ENCODE measurements at regions not wholly inside any gene's neighbourhood (a gene's known extent, or its start where the extent isn't known, plus 50 kb on each side); places are given as distances from the start of the nearest gene placed in this dataset.

GRCh38 chrX:134167591-134168203, 69.3 kb upstream of the CCDC160 start:
- H3K4me3 ChIP-seq (ENCODE audit: low read length): no peak overlapping the region
- H4K20me1 ChIP-seq (ENCODE audit: control insufficient read depth, insufficient read depth, low read depth, low read length): no peaks in the 10 kb centered on the region
- no peak overlapping the region for H3K27ac ChIP-seq (ENCODE audit: low read depth, low read length)
- H3K4me1 ChIP-seq (ENCODE audit: control insufficient read depth, low read length): no peaks in the 10 kb centered on the region
- no peaks in the 10 kb centered on the region for H3K9me3 ChIP-seq (ENCODE audit: control insufficient read depth, insufficient read depth, low read length)
- no peak overlapping the region for H3K4me2 ChIP-seq (ENCODE audit: low read length)
- no peaks in the 10 kb centered on the region for H3K79me2 ChIP-seq (ENCODE audit: control insufficient read depth, low read length)
- TF ChIP-seq, protein P1, sequence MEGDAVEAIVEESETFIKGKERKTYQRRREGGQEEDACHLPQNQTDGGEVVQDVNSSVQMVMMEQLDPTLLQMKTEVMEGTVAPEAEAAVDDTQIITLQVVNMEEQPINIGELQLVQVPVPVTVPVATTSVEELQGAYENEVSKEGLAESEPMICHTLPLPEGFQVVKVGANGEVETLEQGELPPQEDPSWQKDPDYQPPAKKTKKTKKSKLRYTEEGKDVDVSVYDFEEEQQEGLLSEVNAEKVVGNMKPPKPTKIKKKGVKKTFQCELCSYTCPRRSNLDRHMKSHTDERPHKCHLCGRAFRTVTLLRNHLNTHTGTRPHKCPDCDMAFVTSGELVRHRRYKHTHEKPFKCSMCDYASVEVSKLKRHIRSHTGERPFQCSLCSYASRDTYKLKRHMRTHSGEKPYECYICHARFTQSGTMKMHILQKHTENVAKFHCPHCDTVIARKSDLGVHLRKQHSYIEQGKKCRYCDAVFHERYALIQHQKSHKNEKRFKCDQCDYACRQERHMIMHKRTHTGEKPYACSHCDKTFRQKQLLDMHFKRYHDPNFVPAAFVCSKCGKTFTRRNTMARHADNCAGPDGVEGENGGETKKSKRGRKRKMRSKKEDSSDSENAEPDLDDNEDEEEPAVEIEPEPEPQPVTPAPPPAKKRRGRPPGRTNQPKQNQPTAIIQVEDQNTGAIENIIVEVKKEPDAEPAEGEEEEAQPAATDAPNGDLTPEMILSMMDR (IDR thresholded peaks at IDR 0.05; ENCODE audit: low read depth, low read length, poor library complexity, severe bottlenecking): no peak
- TF ChIP-seq EZH2phosphoT487 (IDR thresholded peaks at IDR 0.05; ENCODE audit: borderline replicate concordance, low read length): no peak
- no peaks in the 10 kb centered on the region for H3F3A ChIP-seq (ENCODE audit: control insufficient read depth, insufficient read depth)
- H3K9me2 ChIP-seq (replicated peaks; ENCODE audit: control insufficient read depth, low read length): no peaks in the 10 kb centered on the region
- no peaks in the 10 kb centered on the region for H3K36me3 ChIP-seq (ENCODE audit: control insufficient read depth, low read length)
- H3K27me3 ChIP-seq (ENCODE audit: control insufficient read depth, low read length): no peaks in the 10 kb centered on the region

DNA sequence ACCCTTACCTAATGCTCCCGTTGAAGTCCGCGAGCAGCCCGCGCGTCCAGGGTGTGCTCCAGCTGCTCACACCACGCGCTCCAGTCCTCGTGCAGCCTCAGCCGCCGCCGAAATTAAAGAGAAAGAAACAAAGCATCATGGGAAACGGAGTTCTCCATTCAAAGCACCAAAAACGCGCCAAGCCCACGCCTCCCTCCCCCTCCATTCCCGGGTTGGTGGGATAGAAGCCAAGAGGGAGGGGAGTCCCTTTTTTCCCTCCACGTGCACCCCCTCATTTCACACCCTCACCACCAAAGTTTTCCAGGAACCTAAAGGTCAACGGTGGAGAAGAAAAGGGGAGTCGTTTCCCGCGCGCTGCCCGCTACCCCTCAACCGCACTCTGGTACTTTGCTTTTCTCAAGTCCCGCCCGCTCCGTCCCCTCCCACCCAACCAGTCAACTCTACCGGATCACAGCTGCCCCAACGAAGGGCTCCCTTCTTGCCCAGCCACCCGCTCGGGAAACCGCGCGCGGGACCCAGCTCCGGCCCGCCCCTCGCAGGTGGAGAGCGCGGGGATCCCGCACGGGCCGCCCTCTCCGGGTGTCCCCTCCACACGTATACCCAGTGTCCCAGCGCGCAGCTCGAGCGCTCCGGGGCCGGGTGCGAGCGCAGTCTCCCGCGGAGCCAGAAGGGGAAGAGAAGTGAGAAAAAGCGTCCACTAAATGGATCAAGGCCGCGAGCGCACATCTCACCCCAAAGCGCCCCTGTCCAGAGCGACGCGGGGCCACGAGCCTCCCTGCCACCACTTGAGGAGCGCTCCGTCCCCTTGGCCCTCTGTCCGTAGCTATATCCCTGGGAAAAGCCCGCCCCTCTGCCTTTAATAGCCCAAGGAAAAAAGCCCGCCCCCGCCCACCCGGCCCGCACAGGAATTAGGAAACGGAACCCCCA, 65.1 kb upstream of the CCDC160 start:
- Histone ChIP-seq H3K4me3 (ENCODE audit: low read length) (no peak overlapping the region), H3K4me2 (ENCODE audit: low read length) (no peak overlapping the region), H3F3A (ENCODE audit: control insufficient read depth, insufficient read depth) (no peaks in the 10 kb centered on the region)

DNA sequence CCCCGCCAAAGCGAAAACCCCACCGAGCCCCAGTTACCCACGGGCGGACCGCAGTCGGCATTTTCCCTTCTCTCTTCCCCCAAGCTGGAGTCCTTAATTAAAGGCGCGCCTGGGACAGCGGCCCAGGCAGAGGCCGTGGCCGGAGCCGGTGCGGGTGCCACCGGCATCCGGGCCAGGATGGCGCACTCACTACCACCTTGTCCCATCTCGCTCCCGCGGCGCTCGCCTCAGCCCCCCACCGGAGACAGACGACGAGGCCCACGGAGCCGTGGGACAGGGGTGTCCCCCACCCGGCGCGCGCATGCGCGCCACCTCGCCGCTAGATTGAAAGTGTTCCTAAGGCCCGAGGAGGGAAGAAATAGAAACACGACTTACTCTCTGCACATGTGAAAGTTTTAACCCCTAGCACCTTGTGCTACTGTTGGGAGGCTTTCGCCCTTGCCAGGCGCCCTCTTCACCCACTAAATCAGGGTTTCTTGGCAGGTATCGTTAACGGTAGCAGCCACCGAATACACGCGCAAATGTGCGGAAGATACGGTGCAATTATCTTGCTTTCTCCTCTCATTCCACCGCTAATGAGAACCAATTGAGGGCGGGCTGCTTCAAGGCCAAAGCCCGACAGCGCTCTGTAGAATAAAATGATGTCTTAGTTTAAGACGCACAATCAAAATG, 64.3 kb upstream of the CCDC160 start:
- Histone ChIP-seq H3K79me2 (ENCODE audit: control insufficient read depth, low read length) (no peaks in the 10 kb centered on the region), H3K4me2 (ENCODE audit: low read length) (no peak overlapping the region), H3K27ac (ENCODE audit: low read depth, low read length) (no peak overlapping the region), H3K9me3 (ENCODE audit: control insufficient read depth, insufficient read depth, low read length) (no peaks in the 10 kb centered on the region), H4K20me1 (ENCODE audit: control insufficient read depth, insufficient read depth, low read depth, low read length) (no peaks in the 10 kb centered on the region), H3F3A (ENCODE audit: control insufficient read depth, insufficient read depth) (no peaks in the 10 kb centered on the region), H3K4me3 (ENCODE audit: low read length) (no peak overlapping the region), H3K4me1 (ENCODE audit: control insufficient read depth, low read length) (no peaks in the 10 kb centered on the region), H3K9me2 (replicated peaks; ENCODE audit: control insufficient read depth, low read length) (no peaks in the 10 kb centered on the region), H3K36me3 (ENCODE audit: control insufficient read depth, low read length) (no peaks in the 10 kb centered on the region), H3K27me3 (ENCODE audit: control insufficient read depth, low read length) (no peaks in the 10 kb centered on the region)
- TF ChIP-seq EZH2phosphoT487 (IDR thresholded peaks at IDR 0.05; ENCODE audit: borderline replicate concordance, low read length): no peak

More for the DNA sequence above, 65.1 kb upstream of the CCDC160 start:
- H3K9me3 ChIP-seq (ENCODE audit: control insufficient read depth, insufficient read depth, low read length): no peaks in the 10 kb centered on the region
- H3K4me1 ChIP-seq (ENCODE audit: control insufficient read depth, low read length): no peaks in the 10 kb centered on the region
- no peaks in the 10 kb centered on the region for H4K20me1 ChIP-seq (ENCODE audit: control insufficient read depth, insufficient read depth, low read depth, low read length)
- H3K9me2 ChIP-seq (replicated peaks; ENCODE audit: control insufficient read depth, low read length): no peaks in the 10 kb centered on the region
- TF ChIP-seq, protein P1 (IDR thresholded peaks at IDR 0.05; ENCODE audit: low read depth, low read length, poor library complexity, severe bottlenecking): no peak
- no peak for TF ChIP-seq EZH2phosphoT487 (IDR thresholded peaks at IDR 0.05; ENCODE audit: borderline replicate concordance, low read length)
- no peaks in the 10 kb centered on the region for H3K79me2 ChIP-seq (ENCODE audit: control insufficient read depth, low read length)
- no peaks in the 10 kb centered on the region for H3K36me3 ChIP-seq (ENCODE audit: control insufficient read depth, low read length)
- H3K27ac ChIP-seq (ENCODE audit: low read depth, low read length): no peak overlapping the region
- no peaks in the 10 kb centered on the region for H3K27me3 ChIP-seq (ENCODE audit: control insufficient read depth, low read length)

Data from DOHH2 (cell line).